NCI-H345 treated with DMSO at 0.1 percent for 48 hours (cell line): ENCODE measurements at regions not wholly inside any gene's neighbourhood (a gene's known extent, or its start where the extent isn't known, plus 50 kb on each side); places are given as distances from the start of the nearest gene placed in this dataset.
"Not testable (repeated sequence)": the region's sequence is repeated elsewhere in the genome, so short reads cannot be mapped to it uniquely, and the experiment has no call there.

Experiments
- DNase-seq: peaks from one replicate; lab custom pipeline; 2025; ENCODE audit not compliant: unreplicated experiment; lab: John Stamatoyannopoulos, UW

DNA sequence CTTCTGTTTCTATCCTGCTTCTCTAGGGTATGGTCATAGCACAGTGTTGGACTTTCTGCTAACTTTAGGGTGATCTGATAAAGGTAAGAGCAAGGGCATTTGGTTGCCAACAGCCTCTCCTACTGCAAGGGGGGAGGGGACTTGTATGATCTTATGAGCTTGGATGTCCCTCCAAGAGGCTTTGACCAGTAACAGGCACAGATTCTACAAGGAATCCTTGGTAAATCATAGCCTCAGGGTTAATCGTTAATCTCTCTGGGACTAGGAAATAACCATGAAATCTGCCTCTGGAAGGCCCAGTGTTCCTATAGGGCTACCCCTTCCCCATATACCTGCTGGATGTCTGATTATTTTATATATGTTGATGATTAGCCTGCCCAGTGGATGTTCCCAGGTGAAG, 134.8 kb upstream of the TNFSF4 start:
- no peak for DNase-seq

- no peak for DNase-seq
Observed at GRCh38 chr1:173342736-173343135, 134.4 kb upstream of the PRDX6 start.

DNA sequence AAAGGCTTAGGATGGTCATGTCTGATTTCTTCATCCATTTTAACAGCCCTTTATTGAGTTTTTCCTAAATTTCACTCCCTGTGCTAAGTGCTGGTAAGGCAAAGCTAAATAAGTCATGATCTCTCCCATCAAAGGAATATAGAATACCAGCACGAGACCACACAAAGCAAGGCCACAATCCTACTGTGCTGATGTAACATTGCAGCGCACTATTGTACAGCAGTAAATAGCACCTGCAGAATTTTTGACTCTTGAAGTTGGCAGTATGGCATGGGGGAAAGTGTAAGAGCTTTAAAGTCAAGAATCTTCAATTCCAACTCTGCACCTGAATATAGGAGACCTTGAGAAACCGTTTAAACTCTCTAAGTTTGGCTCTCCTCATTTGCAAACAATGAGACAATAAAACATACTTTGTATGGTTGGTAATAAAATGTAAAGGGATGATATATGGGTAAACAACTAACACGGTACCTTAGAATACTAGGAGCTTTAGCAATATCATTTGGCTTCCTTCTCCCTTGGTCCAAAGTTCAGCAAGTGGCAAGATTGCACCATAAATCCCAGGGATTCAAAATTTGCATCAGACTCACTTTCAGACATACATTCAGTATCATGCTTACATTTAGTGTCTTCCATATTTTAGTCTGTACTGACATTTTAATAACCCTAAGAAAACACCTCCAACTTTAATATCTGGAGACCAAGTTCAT, 132.9 kb upstream of the PRDX6 start:
- DNase-seq = no peak

DNA sequence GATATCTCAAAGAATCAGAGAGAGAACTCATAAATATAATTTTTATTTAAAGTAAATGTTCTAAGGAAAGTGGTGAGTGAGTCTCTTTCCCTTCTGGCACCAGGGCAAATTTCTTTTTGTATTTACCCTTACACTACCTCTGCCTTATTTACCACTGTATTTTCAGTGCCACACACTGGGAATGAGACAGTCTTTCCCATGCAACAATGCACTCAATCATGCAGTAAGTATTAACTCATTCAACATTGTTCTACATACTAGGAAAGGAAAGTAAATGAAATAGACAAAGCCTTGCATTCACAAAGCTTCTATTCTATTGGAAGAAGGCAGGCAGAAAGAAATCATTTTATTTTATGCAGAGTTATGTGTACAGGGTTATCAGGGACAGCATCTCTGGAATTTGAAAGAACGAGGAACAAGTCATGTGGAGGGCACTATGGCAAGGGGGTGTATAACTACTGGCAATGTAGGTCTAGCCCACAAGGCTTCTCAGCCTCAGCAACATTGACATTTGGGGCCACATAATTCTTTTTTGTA, 129.8 kb upstream of the PRDX6 start:
- no peak for DNase-seq

DNA sequence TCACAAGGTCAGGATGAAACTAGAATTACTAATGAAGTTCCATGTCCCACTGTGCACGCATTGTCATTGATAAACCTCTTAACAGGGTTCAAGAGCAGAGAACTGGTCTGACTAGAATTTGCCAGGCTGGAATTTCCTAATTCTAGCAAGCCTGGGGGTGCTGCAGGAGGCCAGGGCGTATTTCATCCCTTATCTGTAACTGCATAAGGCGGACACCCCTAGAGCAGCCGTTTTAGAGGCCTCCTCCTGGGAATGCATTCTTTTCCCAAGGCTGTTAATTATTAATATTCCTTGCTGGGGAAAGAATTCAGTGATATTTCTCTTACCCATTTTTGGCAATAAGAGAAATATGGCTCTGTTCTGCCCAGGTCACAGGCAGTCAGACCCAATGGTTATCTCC, 124.5 kb upstream of the PRDX6 start:
- DNase-seq = not testable (repeated sequence)

- DNase-seq = no peak
Observed at GRCh38 chr1:173353350-173353749, 123.8 kb upstream of the PRDX6 start.

DNA sequence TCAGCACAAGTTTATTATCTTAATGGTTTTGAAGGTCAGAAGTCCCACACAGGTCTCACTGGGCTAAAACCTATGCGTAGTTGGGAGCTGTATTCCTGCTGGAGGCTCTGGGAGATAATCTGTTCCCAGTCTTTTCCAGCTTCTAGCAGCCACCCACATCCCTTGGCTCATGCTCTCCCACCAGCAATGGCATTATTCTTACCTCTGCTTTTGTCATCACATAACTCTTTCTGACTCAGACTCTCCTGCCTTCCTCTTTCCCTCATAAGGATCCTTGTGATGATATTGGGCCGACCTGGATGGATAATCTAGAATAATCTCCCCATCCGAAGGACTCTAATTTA, 122.2 kb upstream of the PRDX6 start:
- DNase-seq = no peak

DNA sequence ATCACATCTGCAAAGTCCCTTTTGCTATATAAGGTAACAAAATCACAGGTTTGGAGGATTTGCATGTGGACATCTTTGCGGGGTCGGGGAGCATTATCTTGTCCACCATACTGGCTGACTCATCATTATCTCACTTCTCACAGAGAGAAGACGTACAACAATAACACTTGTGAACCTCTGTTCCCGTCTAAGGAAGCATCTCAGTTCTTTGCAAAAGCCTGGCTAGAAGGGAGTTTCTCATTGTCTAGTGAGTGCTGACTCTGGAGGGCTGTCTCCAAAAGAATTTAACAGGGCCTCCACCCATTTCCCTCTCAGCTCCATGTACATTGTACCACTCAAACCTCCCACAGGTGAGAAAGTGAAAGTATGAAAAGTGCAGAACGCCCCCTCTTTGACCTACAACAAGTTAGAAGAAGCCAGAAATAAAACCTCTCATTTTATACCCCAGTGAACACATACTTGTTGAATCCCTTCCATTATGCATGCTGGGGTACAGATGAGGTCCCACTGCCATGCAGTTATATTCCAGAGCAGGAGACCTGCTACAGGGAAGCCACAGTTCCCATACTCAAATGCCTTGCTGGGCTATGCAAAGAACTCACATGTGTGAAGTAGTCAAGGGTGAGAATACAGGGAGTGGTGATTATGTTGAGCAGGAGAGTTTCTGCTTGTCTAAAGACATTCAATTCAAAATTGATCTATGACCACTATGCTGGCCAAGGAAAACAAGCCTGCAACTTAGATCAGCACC, 121.7 kb upstream of the PRDX6 start:
- no peak for DNase-seq

DNA sequence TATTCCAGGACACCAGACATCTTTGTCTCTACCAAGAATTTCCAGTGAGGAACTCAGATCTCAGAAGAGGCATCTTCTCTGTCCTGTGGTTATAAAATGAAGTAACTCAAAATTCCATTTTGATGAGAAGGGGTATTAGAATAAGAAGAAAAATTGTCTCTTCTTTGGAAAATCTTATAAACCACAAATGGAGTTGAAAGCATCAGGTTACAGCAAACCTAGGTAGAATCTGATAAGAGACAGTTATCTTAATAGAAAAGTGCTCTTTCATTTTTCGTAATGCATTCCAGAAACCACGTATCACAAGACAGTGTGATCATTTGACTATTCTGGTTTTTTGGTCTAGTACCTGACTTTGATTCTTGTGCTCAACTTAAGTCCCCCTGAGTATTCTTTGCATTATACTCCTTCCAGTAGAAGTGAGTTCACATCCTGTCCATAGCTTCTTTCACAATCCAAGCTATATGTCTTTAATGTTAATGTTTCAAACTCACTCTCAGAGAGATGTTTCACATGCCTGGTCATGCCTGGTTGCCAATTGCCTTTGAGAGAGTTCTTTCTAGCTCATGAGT, 120.9 kb upstream of the PRDX6 start:
- no peak for DNase-seq

DNA sequence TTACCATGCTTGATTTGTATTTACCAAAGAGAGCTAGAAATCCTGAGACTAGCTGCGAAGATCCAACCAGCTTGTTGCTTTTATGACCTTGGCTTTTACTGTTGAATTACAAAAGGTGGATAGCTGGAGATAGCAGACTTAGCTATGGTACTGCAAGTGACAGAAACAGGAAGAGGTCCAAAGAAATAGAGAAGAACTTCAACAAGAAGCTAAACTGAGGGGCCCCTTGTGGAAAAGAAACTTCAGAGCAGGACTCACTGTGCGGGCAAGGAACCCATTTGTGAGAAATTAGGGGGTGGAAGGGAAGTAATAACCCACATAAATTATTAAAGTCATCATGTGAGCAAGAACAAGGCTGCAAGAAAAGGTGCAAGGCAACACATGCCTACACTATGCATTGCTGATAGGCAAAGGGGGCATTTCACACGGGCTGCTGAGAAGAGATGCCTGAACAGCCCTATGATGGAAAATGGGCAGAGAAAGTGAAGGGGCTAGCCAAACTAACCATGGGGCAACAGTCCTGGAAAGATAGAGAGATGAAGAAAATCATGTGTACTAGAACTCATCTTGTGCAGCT, 116.6 kb upstream of the PRDX6 start:
- no peak for DNase-seq

DNA sequence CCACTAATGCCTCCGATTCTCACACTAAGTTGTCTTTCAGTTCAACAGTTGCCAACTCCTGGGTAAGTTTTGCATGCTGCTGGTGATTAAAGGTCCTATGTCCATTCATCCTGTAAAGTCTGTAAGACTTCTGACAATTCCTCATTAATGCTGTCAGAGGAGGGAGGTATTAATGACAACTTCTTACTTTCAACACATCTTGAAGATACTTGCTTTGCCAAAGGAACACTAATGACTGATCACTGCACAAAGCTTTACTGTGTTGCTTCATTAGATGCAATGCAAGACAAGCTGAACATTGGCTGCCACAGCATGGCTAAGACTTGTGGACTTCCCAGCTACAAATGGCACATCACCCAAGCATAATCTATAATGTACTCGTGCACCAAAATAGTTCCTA, 114.6 kb upstream of the PRDX6 start:
- no peak for DNase-seq

DNA sequence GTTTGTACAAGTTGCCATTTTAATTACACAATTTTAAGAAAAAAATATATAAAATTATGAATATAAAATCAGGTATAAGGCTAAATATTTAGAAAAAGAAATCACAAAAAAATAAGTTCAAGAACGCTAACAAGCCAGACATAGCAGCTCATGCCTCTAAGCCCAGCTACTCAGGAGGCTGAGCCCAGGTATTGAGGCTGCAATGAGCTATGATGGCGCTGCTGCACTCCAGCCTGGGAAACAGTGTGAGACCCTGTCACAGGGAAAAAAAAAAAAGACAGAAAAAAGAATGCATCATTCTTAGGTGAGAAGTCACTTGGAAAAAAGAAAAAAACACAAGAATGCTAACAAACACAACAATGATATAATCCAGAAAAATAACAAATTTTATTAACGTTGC, 112.3 kb upstream of the PRDX6 start:
- DNase-seq = no peak

GRCh38 chr1:173365341-173365740, 111.8 kb upstream of the PRDX6 start:
- DNase-seq = no peak

GRCh38 chr1:173367136-173367535, 110.0 kb upstream of the PRDX6 start:
- no peak for DNase-seq

- DNase-seq = not testable (repeated sequence)
Observed at GRCh38 chr1:173370586-173370985, 106.5 kb upstream of the PRDX6 start.

GRCh38 chr1:173376065-173376464, 101.1 kb upstream of the PRDX6 start:
- not testable (repeated sequence) for DNase-seq

DNA sequence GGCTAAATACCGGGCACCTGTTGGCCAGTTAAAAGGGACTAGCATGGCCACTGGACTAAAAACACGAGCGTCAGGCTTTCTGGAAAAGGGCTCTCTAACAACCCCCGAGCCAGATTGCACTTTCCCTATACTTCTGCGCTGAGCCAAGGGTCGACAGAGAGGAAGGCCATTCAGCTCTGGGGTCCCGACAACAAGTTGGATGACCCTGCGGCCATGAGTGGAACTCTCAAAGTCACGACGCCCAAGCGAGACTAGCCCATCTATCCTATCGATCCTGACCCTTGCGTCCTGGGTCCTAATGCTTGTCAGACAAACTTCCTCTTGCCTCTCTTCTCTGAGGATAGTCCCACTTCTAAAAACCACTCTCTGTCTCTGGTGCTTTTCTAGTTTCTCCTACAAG, 99.9 kb upstream of the PRDX6 start:
- DNase-seq = no peak

- DNase-seq = no peak
Observed at GRCh38 chr1:173383351-173383750, 93.8 kb upstream of the PRDX6 start.

- DNase-seq = no peak
Observed at GRCh38 chr1:173388352-173388751, 88.8 kb upstream of the PRDX6 start.

- DNase-seq = no peak
Observed at GRCh38 chr1:173392895-173393658, 84.1 kb upstream of the PRDX6 start.

DNA sequence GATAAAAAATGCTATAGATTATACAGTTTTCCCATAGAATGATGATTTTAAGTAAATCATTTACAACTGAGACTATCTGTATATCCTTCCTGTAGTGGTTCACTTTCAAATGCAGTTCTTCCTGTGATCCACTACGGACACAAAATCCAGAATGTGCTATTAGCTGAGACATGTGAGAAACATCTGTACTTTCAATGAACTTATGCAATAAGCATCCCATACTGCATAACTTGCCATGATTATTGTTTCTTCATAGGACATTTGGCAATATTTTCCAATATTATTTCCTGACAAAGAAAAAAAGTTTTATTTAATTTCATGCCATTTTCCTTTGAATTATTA, 83.5 kb upstream of the PRDX6 start:
- DNase-seq = no peak
